ENCODE measurements at regions not wholly inside any gene's neighbourhood (a gene's known extent, or its start where the extent isn't known, plus 50 kb on each side); places are given as distances from the start of the nearest gene placed in this dataset.

GRCh38 chr1:238487931-238488330, 597.2 kb upstream of the ZP4 start:
- Histone ChIP-seq H3K27me3 (ENCODE audit: control insufficient read depth in 4 of 4, insufficient read depth in 4 of 4, low read length in 3 of 4) (no peaks in the 10 kb centered on the region), H3K27ac (ENCODE audit: low read depth in 1 of 2, low read length in 2 of 2) (no peak overlapping the region), H3K9me3 (ENCODE audit: control insufficient read depth in 4 of 4, low read length in 3 of 4) (no peaks in the 10 kb centered on the region), H3K9ac (ENCODE audit: low read depth in 1 of 2, low read length in 2 of 2) (no peak overlapping the region), H3K4me1 (ENCODE audit: control insufficient read depth in 4 of 4, insufficient read depth in 4 of 4, low read length in 3 of 4) (no peaks in the 10 kb centered on the region), H3K4me3 (ENCODE audit: low read depth in 1 of 3, low read length in 3 of 3) (no peak overlapping the region), H3K36me3 (ENCODE audit: control insufficient read depth in 4 of 4, insufficient read depth in 3 of 4, low read depth in 1 of 4, low read length in 3 of 4) (no peaks in the 10 kb centered on the region)
- TF ChIP-seq JUND (IDR thresholded peaks at IDR 0.05) (no peak), TAF1 (conservative IDR thresholded peaks at IDR 0.05) (no peak), CTCF (IDR thresholded peaks at IDR 0.05; ENCODE audit: low read depth, low read length, missing input control) (no peak), EGR1 (IDR thresholded peaks at IDR 0.05; ENCODE audit: low read depth in 2 of 2) (no peak), MAX (IDR thresholded peaks at IDR 0.05) (no peak), ATF3 (IDR thresholded peaks at IDR 0.05) (no peak), YY1 (IDR thresholded peaks at IDR 0.05) (no peak), HNF4G (IDR thresholded peaks at IDR 0.05) (no peak), SP1 (IDR thresholded peaks at IDR 0.05) (no peak)
- no peak for DNase-seq (ENCODE audit: low spot score)
- 82% methylated on average over 1 of the region's 1 CpG for WGBS

GRCh38 chr1:238485912-238486209, 595.1 kb upstream of the ZP4 start:
- Histone ChIP-seq H3K36me3 (ENCODE audit: control insufficient read depth in 4 of 4, insufficient read depth in 3 of 4, low read depth in 1 of 4, low read length in 3 of 4) (no peaks in the 10 kb centered on the region), H3K9ac (ENCODE audit: low read depth in 1 of 2, low read length in 2 of 2) (no peak overlapping the region), H3K9me3 (ENCODE audit: control insufficient read depth in 4 of 4, low read length in 3 of 4) (no peaks in the 10 kb centered on the region), H3K4me3 (ENCODE audit: low read depth in 1 of 3, low read length in 3 of 3) (no peak overlapping the region), H3K27me3 (ENCODE audit: control insufficient read depth in 4 of 4, insufficient read depth in 4 of 4, low read length in 3 of 4) (no peaks in the 10 kb centered on the region), H3K4me1 (ENCODE audit: control insufficient read depth in 4 of 4, insufficient read depth in 4 of 4, low read length in 3 of 4) (no peaks in the 10 kb centered on the region), H3K27ac (ENCODE audit: low read depth in 1 of 2, low read length in 2 of 2) (no peak overlapping the region)
- DNase-seq (ENCODE audit: low spot score), result no peak
- 77% methylated on average over 5 of the region's 5 CpGs for WGBS
- no peak for TF ChIP-seq SP1 (IDR thresholded peaks at IDR 0.05)
- no peak for TF ChIP-seq HNF4G (IDR thresholded peaks at IDR 0.05)
- TF ChIP-seq YY1 (IDR thresholded peaks at IDR 0.05), result no peak
- no peak for TF ChIP-seq JUND (IDR thresholded peaks at IDR 0.05)
- no peak for TF ChIP-seq HNF4A (conservative IDR thresholded peaks at IDR 0.05)

GRCh38 chr1:238485057-238485911, 594.6 kb upstream of the ZP4 start:
- no peak overlapping the region for H3K27ac ChIP-seq (ENCODE audit: low read depth in 1 of 2, low read length in 2 of 2)
- no peaks in the 10 kb centered on the region for H3K36me3 ChIP-seq (ENCODE audit: control insufficient read depth in 4 of 4, insufficient read depth in 3 of 4, low read depth in 1 of 4, low read length in 3 of 4)
- no peak for DNase-seq (ENCODE audit: low spot score)
- TF ChIP-seq FOXA1 (IDR thresholded peaks at IDR 0.05), result no peak
- TF ChIP-seq SP1 (IDR thresholded peaks at IDR 0.05), result no peak
- no peak for TF ChIP-seq RAD21 (IDR thresholded peaks at IDR 0.05)
- TF ChIP-seq FOXA2 (IDR thresholded peaks at IDR 0.05), result no peak
- no peak for TF ChIP-seq ATF3 (IDR thresholded peaks at IDR 0.05)
- no peak for TF ChIP-seq REST (IDR thresholded peaks at IDR 0.05)
- no peak for TF ChIP-seq RXRA (IDR thresholded peaks at IDR 0.05)
- no peak for TF ChIP-seq YY1 (IDR thresholded peaks at IDR 0.05)
- no peak for TF ChIP-seq JUND (IDR thresholded peaks at IDR 0.05)
- no peak for TF ChIP-seq HNF4A (conservative IDR thresholded peaks at IDR 0.05)
- TF ChIP-seq CTCF (IDR thresholded peaks at IDR 0.05; ENCODE audit: low read depth, low read length, missing input control), result no peak
- no peak for TF ChIP-seq NR2F2 (IDR thresholded peaks at IDR 0.05)
- TF ChIP-seq MAX (IDR thresholded peaks at IDR 0.05), result no peak
- whole genome bisulfite sequencing, result 81% methylated on average over 14 of the region's 14 CpGs
- H3K9me3 ChIP-seq (ENCODE audit: control insufficient read depth in 4 of 4, low read length in 3 of 4), result no peaks in the 10 kb centered on the region
- H3K27me3 ChIP-seq (ENCODE audit: control insufficient read depth in 4 of 4, insufficient read depth in 4 of 4, low read length in 3 of 4), result no peaks in the 10 kb centered on the region
- no peaks in the 10 kb centered on the region for H3K4me1 ChIP-seq (ENCODE audit: control insufficient read depth in 4 of 4, insufficient read depth in 4 of 4, low read length in 3 of 4)
- H3K9ac ChIP-seq (ENCODE audit: low read depth in 1 of 2, low read length in 2 of 2), result no peak overlapping the region
- no peak overlapping the region for H3K4me3 ChIP-seq (ENCODE audit: low read depth in 1 of 3, low read length in 3 of 3)
